ENCODE measurements at regions not wholly inside any gene's neighbourhood (a gene's known extent, or its start where the extent isn't known, plus 50 kb on each side); places are given as distances from the start of the nearest gene placed in this dataset.
A peak's percentile ranks its signal among the peaks of the same experiment; 100 is the strongest.

GRCh38 chr9:102124465-102124864, 386.0 kb upstream of the GRIN3A start:
- POLR2A ChIA-PET = no interaction called here
- no peak for FAIRE-seq
- BruUV-seq (replicated peaks) = no TSS peak

GRCh38 chr9:102114557-102114956, 376.1 kb upstream of the GRIN3A start:
- no peak for DNase-seq (ENCODE audit: low spot score)
- FAIRE-seq = no peak
- ChIA-PET CTCF (ENCODE audit: low intra/inter-chr PET ratio, low total read pairs) (no interaction called here), POLR2A (no interaction called here)
- BruUV-seq (replicated peaks) = no TSS peak
- no peaks in the 10 kb centered on the region for H3K79me2 ChIP-seq (ENCODE audit: insufficient read depth, low read length)
- no peak overlapping the region for H3K4me3 ChIP-seq (replicated peaks in 1 of 3; ENCODE audit: insufficient read depth in 1 of 3, low read depth in 2 of 3, low read length in 3 of 3)
- no peaks in the 10 kb centered on the region for H4K20me1 ChIP-seq (ENCODE audit: insufficient read depth, low read length)
- no peaks in the 10 kb centered on the region for H3K4me1 ChIP-seq (ENCODE audit: insufficient read depth, low read length)
- intact Hi-C loops (cut with micrococcal nuclease; ENCODE audit: unreplicated experiment) = no loop called here
- no peaks in the 10 kb centered on the region for H3K36me3 ChIP-seq (replicated peaks in 1 of 2; ENCODE audit: control insufficient read depth in 1 of 2, insufficient read depth in 2 of 2, low read length in 2 of 2)
- no peak for ATAC-seq
- no peak overlapping the region for H3K9ac ChIP-seq (ENCODE audit: insufficient read depth, low read depth, low read length)
- H2AFZ ChIP-seq (ENCODE audit: low read length) = no peak overlapping the region
- in situ Hi-C loops (cut with HindIII; ENCODE audit: extremely low pct_ligation_motif_present, low pct_unique_long_range_greater_than_20kb) = no loop called here
- H3K9me3 ChIP-seq (ENCODE audit: low read length) = no peaks in the 10 kb centered on the region
- H3K4me2 ChIP-seq (ENCODE audit: low read depth, low read length) = no peak overlapping the region
- H3K27me3 ChIP-seq (ENCODE audit: control insufficient read depth in 1 of 2, insufficient read depth in 2 of 2, low read length in 2 of 2) = no peaks in the 10 kb centered on the region
- no peak for TF ChIP-seq KAT7 (CRISPR knock-in tag; IDR thresholded peaks at IDR 0.05; ENCODE audit: borderline replicate concordance)
- TF ChIP-seq HCFC1 (IDR thresholded peaks at IDR 0.05; ENCODE audit: low read depth, low read length) = no peak
- no peak for TF ChIP-seq ZNF282 (IDR thresholded peaks at IDR 0.05; ENCODE audit: partially characterized antibody)
- TF ChIP-seq RBM22 (optimal IDR thresholded peaks at IDR 0.05; ENCODE audit: low read length) = no peak
- TF ChIP-seq ZNF207 (IDR thresholded peaks at IDR 0.05; ENCODE audit: borderline replicate concordance) = no peak
- no peak for TF ChIP-seq KLF9 (CRISPR knock-in tag; IDR thresholded peaks at IDR 0.05; ENCODE audit: low read depth)
- no peak for TF ChIP-seq XRCC5 (optimal IDR thresholded peaks at IDR 0.05; ENCODE audit: low read length)
- TF ChIP-seq CBX2 (IDR thresholded peaks at IDR 0.05; ENCODE audit: low read depth, low read length) = no peak
- TF ChIP-seq CBX2 (CRISPR knock-in tag; IDR thresholded peaks at IDR 0.05; ENCODE audit: low read depth) = no peak
- no peak for TF ChIP-seq SIX1 (CRISPR knock-in tag; IDR thresholded peaks at IDR 0.05; ENCODE audit: borderline replicate concordance)
- TF ChIP-seq CERS6 (CRISPR knock-in tag; IDR thresholded peaks at IDR 0.05) = no peak
- TF ChIP-seq SMC3 (IDR thresholded peaks at IDR 0.05; ENCODE audit: low read length) = no peak
- TF ChIP-seq ZBTB33 (CRISPR knock-in tag; IDR thresholded peaks at IDR 0.05) = no peak
- no peak for TF ChIP-seq CBX1 (IDR thresholded peaks at IDR 0.05; ENCODE audit: low read depth)
- TF ChIP-seq ZNF713 (CRISPR knock-in tag; IDR thresholded peaks at IDR 0.05) = no peak
- TF ChIP-seq ZFX (CRISPR knock-in tag; IDR thresholded peaks at IDR 0.05; ENCODE audit: low read depth) = no peak
- H3K27ac ChIP-seq (ENCODE audit: extremely low read length, insufficient read depth, low read length) = no peak overlapping the region

More at GRCh38 chr9:102124465-102124864, 386.0 kb upstream of the GRIN3A start:
- no peak for ATAC-seq
- Histone ChIP-seq H3K9me3 (ENCODE audit: low read length) (no peaks in the 10 kb centered on the region), H4K20me1 (ENCODE audit: insufficient read depth, low read length) (no peaks in the 10 kb centered on the region), H3K4me2 (ENCODE audit: low read depth, low read length) (no peak overlapping the region), H3K9ac (ENCODE audit: insufficient read depth, low read depth, low read length) (no peak overlapping the region), H3K79me2 (ENCODE audit: insufficient read depth, low read length) (no peaks in the 10 kb centered on the region), H3K4me3 (replicated peaks in 1 of 3; ENCODE audit: insufficient read depth in 1 of 3, low read depth in 2 of 3, low read length in 3 of 3) (no peak overlapping the region), H3K27ac (ENCODE audit: extremely low read length, insufficient read depth, low read length) (no peak overlapping the region), H3K36me3 (replicated peaks in 1 of 2; ENCODE audit: control insufficient read depth in 1 of 2, insufficient read depth in 2 of 2, low read length in 2 of 2) (no peaks in the 10 kb centered on the region), H3K27me3 (ENCODE audit: control insufficient read depth in 1 of 2, insufficient read depth in 2 of 2, low read length in 2 of 2) (no peaks in the 10 kb centered on the region), H2AFZ (ENCODE audit: low read length) (peak overlapping the region; percentile 50), H3K4me1 (ENCODE audit: insufficient read depth, low read length) (no peaks in the 10 kb centered on the region)
- intact Hi-C loops (cut with micrococcal nuclease; ENCODE audit: unreplicated experiment) (no loop called here), in situ Hi-C loops (cut with HindIII; ENCODE audit: extremely low pct_ligation_motif_present, low pct_unique_long_range_greater_than_20kb) (no loop called here)
- TF ChIP-seq GABPA (IDR thresholded peaks at IDR 0.05; ENCODE audit: low read depth, low read length) (no peak), GABPA (CRISPR knock-in tag; IDR thresholded peaks at IDR 0.05; ENCODE audit: low read depth) (0 out of 2 replicates have a peak, but pooled peaks have one; percentile 13), ZFX (CRISPR knock-in tag; IDR thresholded peaks at IDR 0.05; ENCODE audit: low read depth) (no peak)
- CTCF ChIA-PET (ENCODE audit: low intra/inter-chr PET ratio, low total read pairs) = no interaction called here
- WGBS (ENCODE audit: low lambda C conversion rate) = 8% methylated on average over 3 of the region's 3 CpGs
- no peak for DNase-seq (ENCODE audit: low spot score)

All from HepG2 (cell line).